Spleen (tissue), 11 donors: ENCODE measurements at regions not wholly inside any gene's neighbourhood (a gene's known extent, or its start where the extent isn't known, plus 50 kb on each side); places are given as distances from the start of the nearest gene placed in this dataset.

Experiments
- DNase-seq: peaks from one replicate; pipeline ENCODE4 v3.0.0-alpha.2; 2020
- H3K27ac ChIP-seq, 8 donors: fragments of 200-600 bp; sonication (generic) in 7 of 8; 1 replicate in 4 of 8; 2 replicates in 4 of 8; pipeline versions ENCODE4 v1.5.0 to v1.8.0; 2016 to 2021; ENCODE audit warnings: inconsistent platforms in 4 of 8, mild to moderate bottlenecking in 4 of 8, moderate library complexity in 1 of 8
- H3K27me3 ChIP-seq, 7 donors: fragments of 200-600 bp; sonication (generic) in 6 of 7; replicated peaks in 1 of 7; 1 replicate in 4 of 7; 2 replicates in 3 of 7; pipeline versions ENCODE4 v1.5.0 to v1.8.0; 2016 to 2021; ENCODE audit warnings: inconsistent platforms in 3 of 7, mild to moderate bottlenecking in 1 of 7
- H3K36me3 ChIP-seq, 6 donors: fragments of 200-600 bp; sonication (generic) in 5 of 6; 1 replicate in 4 of 6; 2 replicates in 2 of 6; pipeline versions ENCODE4 v1.5.0 to v1.8.0; 2016 to 2021; ENCODE audit warnings: inconsistent platforms in 2 of 6
- H3K4me1 ChIP-seq, 6 donors: fragments of 200-600 bp; sonication (generic) in 5 of 6; 1 replicate in 3 of 6; 2 replicates in 3 of 6; pipeline versions ENCODE4 v1.5.0 to v1.8.0; 2016 to 2021; ENCODE audit warnings: inconsistent platforms in 3 of 6
- H3K4me3 ChIP-seq, 8 donors: fragments of 200-600 bp; sonication (generic) in 7 of 8; 1 replicate in 4 of 8; 2 replicates in 4 of 8; pipeline versions ENCODE4 v1.5.0 to v1.8.0; 2016 to 2021; ENCODE audit warnings: inconsistent platforms in 4 of 8, mild to moderate bottlenecking in 4 of 8, moderate library complexity in 2 of 8
- H3K9me3 ChIP-seq, 8 donors: fragments of 200-600 bp; sonication (generic) in 7 of 8; 1 replicate in 4 of 8; 2 replicates in 4 of 8; pipeline versions ENCODE4 v1.5.0 to v1.8.0; 2016 to 2021; ENCODE audit warnings: inconsistent platforms in 4 of 8
- POLR2A ChIP-seq, 3 donors: fragments of 450-650 bp; IDR thresholded peaks; one replicate each; pipeline ENCODE4 v1.5.1; 2017; ENCODE audit warnings: antibody characterized with exemption in 3 of 3, mild to moderate bottlenecking in 1 of 3
- POLR2AphosphoS5 ChIP-seq, 3 donors: sonication (generic); formaldehyde crosslinking; IDR thresholded peaks; one replicate each; pipeline ENCODE4 v1.5.1; 2017; ENCODE audit warnings: antibody characterized with exemption in 3 of 3
- WGBS, 5 donors: extraction: QIAGEN DNeasy Blood & Tissue Kit in 3 of 5; methylation state at CpG; one replicate each; pipeline versions ENCODE4 v1.1.5 to v1.1.7; 2013 to 2018; 5-methylcytosine and 5-hydroxymethylcytosine counted together
- intact Hi-C: fragments of 100-400 bp; cut with DNase I; formaldehyde crosslinking; loops from one replicate; pipeline ENCODE4 v1.15.0; 2023; ENCODE audit warnings: low total_unique reads
- TF ChIP-seq, protein P1 (sequence below), 11 experiments: fragments of 200-600 bp in 7 of 11; fragments of 450-650 bp in 4 of 11; sonication (generic) in 4 of 11; IDR thresholded peaks in 8 of 11; conservative IDR thresholded peaks in 3 of 11; 1 replicate in 7 of 11; 2 replicates in 4 of 11; pipeline versions ENCODE4 v1.4.0 to v1.8.0; 2016 to 2021; ENCODE audit warnings: antibody characterized with exemption in 11 of 11, inconsistent platforms in 4 of 11, mild to moderate bottlenecking in 1 of 11
- donor health status: healthy with polysubstance abuse.
- donor health status: DM: no; HTN: no; CAD: no; lungs with moderate emphysema.
- donor health status: DM: no; HTN: no; CAD: no.
- donor health status: Bipolar disorder and iron deficiency.
- donor health status: healthy.
- donor health status: DM: no; HTN: no; CAD: no.
- donor health status: DM: yes; HTN: yes; CAD: no.

DNA sequence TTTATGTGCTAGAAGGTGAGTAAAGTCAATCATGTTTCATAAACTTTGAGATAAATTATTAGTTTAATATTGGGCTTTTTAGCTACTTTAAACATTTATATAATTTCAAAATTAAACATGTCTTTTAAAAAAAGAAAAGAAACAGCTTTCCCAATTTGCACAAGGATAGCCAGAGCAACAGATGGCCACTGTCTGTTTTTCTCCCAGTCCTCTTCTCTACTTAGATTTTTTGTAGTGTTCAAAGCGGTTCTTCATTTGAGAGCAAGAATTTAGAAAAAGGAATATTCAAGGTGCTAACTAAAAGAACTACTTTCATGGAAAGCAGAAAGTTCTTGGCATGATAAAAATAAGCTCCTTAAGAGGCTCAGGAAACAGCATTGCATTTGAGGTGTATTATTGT is 128.3 kb upstream of the MIR17HG start:
- no peak overlapping the region for H3K27ac ChIP-seq
- TF ChIP-seq POLR2A (IDR thresholded peaks at IDR 0.05) (no peak), POLR2AphosphoS5 (IDR thresholded peaks at IDR 0.05) (no peak)
- TF ChIP-seq, protein P1, sequence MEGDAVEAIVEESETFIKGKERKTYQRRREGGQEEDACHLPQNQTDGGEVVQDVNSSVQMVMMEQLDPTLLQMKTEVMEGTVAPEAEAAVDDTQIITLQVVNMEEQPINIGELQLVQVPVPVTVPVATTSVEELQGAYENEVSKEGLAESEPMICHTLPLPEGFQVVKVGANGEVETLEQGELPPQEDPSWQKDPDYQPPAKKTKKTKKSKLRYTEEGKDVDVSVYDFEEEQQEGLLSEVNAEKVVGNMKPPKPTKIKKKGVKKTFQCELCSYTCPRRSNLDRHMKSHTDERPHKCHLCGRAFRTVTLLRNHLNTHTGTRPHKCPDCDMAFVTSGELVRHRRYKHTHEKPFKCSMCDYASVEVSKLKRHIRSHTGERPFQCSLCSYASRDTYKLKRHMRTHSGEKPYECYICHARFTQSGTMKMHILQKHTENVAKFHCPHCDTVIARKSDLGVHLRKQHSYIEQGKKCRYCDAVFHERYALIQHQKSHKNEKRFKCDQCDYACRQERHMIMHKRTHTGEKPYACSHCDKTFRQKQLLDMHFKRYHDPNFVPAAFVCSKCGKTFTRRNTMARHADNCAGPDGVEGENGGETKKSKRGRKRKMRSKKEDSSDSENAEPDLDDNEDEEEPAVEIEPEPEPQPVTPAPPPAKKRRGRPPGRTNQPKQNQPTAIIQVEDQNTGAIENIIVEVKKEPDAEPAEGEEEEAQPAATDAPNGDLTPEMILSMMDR (IDR thresholded peaks at IDR 0.05 in 8 of 11, conservative IDR thresholded peaks at IDR 0.05 in 3 of 11), result no peak
- DNase-seq, result no peak
- no peaks in the 10 kb centered on the region for H3K36me3 ChIP-seq
- intact Hi-C loops, result no loop called here
- H3K4me3 ChIP-seq, result no peak overlapping the region
- peaks cover 0 to 5% (median 0%) of the 10 kb centered on the region in 7 donors for H3K27me3 ChIP-seq
- 83 to 98% (median 92%) methylated on average over 1 of the region's 1 CpG for WGBS, 5 donors
- no peaks in the 10 kb centered on the region for H3K9me3 ChIP-seq
- no peaks in the 10 kb centered on the region for H3K4me1 ChIP-seq

DNA sequence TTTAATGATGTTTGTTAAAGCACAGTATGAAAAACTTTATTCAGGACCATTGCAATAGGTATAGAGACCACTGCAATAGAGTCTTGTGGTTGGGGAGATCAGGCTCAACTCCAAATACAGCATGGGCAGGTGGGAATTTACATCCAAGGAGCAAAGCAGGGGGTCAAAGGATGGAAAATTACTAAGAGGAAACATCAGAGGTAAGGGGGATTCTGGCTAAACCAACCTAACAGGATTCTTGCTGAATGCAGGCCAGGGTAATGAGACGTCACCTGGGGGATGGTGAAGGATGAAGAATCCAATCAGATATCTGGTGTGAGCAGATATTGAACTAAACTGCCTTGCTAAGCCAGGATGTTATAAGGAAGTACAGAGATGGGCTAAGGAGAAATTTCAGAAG is 126.6 kb upstream of the MIR17HG start:
- no peak overlapping the region for H3K27ac ChIP-seq
- H3K27me3 ChIP-seq, result peaks cover 0 to 5% (median 0%) of the 10 kb centered on the region in 7 donors
- no peaks in the 10 kb centered on the region for H3K4me1 ChIP-seq
- no peaks in the 10 kb centered on the region for H3K36me3 ChIP-seq
- H3K9me3 ChIP-seq, result no peaks in the 10 kb centered on the region
- DNase-seq, result no peak
- intact Hi-C loops, result no loop called here
- TF ChIP-seq, protein P1 (IDR thresholded peaks at IDR 0.05 in 8 of 11, conservative IDR thresholded peaks at IDR 0.05 in 3 of 11), result no peak
- no peak for TF ChIP-seq POLR2AphosphoS5 (IDR thresholded peaks at IDR 0.05)
- no peak for TF ChIP-seq POLR2A (IDR thresholded peaks at IDR 0.05)
- WGBS, 5 donors, result 64 to 78% (median 72%) methylated on average over 1 of the region's 1 CpG
- no peak overlapping the region for H3K4me3 ChIP-seq

DNA sequence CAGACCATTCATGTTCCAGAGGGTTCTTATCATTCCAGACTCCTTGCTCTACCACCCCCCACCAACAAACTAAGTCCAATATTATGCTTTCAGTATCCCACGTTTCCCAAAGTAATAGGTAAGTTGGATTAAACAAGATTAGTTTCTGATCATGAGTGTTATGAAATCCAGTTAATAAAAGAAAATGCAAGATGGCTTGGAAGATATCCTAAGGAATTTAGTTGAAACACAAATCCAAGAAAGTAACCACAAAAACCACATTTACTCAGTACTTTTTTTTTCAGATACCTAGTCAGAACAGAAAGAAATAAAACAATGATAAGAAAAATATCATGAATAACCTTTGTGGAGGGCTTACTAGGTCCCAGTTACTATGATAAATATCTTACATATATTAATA is 119.4 kb upstream of the MIR17HG start:
- no peaks in the 10 kb centered on the region for H3K36me3 ChIP-seq
- H3K9me3 ChIP-seq, result no peaks in the 10 kb centered on the region
- WGBS, 5 donors, result 41 to 63% (median 62%) methylated on average over 1 of the region's 1 CpG
- H3K27me3 ChIP-seq, result no peaks in the 10 kb centered on the region
- DNase-seq, result no peak
- TF ChIP-seq POLR2A (IDR thresholded peaks at IDR 0.05) (no peak), POLR2AphosphoS5 (IDR thresholded peaks at IDR 0.05) (no peak)
- TF ChIP-seq, protein P1 (IDR thresholded peaks at IDR 0.05 in 8 of 11, conservative IDR thresholded peaks at IDR 0.05 in 3 of 11), result no peak
- intact Hi-C loops, result no loop called here
- no peaks in the 10 kb centered on the region for H3K4me1 ChIP-seq
- H3K4me3 ChIP-seq, result no peak overlapping the region
- H3K27ac ChIP-seq, result no peak overlapping the region

DNA sequence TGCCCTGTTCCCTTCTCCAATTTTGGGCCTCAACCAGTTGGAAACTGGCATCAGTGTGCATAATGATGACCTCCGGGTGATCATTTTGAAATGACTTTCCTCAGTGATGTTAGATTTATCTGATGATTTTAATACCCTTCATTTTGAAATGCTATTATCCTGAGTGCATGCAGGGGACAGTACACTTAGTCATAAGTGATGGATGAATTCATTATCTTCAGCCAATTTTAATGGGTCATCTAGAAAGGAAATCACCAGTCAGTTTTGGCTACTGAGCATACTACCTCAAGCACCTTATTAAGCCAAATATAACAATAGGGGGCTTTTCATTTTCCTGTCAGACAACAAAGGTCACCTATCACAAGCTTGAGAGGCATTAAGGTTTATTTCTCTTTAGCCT is 118.5 kb upstream of the MIR17HG start:
- TF ChIP-seq POLR2AphosphoS5 (IDR thresholded peaks at IDR 0.05), result no peak
- TF ChIP-seq, protein P1 (IDR thresholded peaks at IDR 0.05 in 8 of 11, conservative IDR thresholded peaks at IDR 0.05 in 3 of 11), result no peak
- TF ChIP-seq POLR2A (IDR thresholded peaks at IDR 0.05), result no peak
- H3K36me3 ChIP-seq, result no peaks in the 10 kb centered on the region
- H3K27me3 ChIP-seq, result no peaks in the 10 kb centered on the region
- no peak overlapping the region for H3K27ac ChIP-seq
- no peaks in the 10 kb centered on the region for H3K9me3 ChIP-seq
- H3K4me3 ChIP-seq, result no peak overlapping the region
- no peak for DNase-seq
- WGBS, 5 donors, result 68 to 90% (median 74%) methylated on average over 1 of the region's 1 CpG
- intact Hi-C loops, result no loop called here
- no peaks in the 10 kb centered on the region for H3K4me1 ChIP-seq
